ENCODE measurements at regions not wholly inside any gene's neighbourhood (a gene's known extent, or its start where the extent isn't known, plus 50 kb on each side); places are given as distances from the start of the nearest gene placed in this dataset.

DNA sequence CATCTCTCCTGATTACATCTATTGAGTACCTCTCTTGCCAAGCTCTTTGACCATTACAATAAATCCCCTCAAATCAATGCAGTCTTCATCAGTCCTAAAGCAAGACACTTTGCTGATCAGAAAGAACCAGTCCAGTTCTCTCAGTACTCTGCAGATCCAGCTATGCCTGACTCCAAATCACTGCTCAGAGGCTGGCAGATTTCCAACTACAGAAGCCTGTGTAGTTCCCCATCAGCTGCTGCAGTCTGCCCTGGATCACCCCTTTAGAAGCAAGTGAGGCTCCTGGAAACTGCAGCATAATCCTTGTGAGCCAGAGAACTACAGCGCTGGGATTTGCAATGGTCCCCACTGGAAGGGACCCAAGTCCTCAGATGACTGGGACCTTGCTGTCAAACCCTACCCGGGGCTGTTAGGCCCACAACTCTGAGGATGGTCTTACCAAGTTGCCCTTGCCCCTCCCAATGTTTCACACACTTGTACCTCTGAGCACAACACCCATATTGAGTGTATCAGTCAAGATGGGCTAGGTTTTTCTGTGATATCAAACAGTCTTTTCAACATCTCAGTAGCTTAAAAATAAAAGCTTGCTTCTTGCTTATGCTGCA lies 81.9 kb upstream of the TOPAZ1 start:
- POLR2A ChIA-PET = no interaction called here
- Histone ChIP-seq H3K9me3 (ENCODE audit: control insufficient read depth, insufficient read depth, low read depth, low read length) (no peaks in the 10 kb centered on the region), H3K27me3 (ENCODE audit: control insufficient read depth, insufficient read depth, low read length) (no peaks in the 10 kb centered on the region; the same call in 1 of the 2 replicates), H3K4me3 (ENCODE audit: low read depth in 2 of 2, low read length in 2 of 2) (no peak overlapping the region), H3K27ac (ENCODE audit: low read length) (no peak overlapping the region), H3K36me3 (ENCODE audit: control insufficient read depth, insufficient read depth, low read length) (no peaks in the 10 kb centered on the region), H3K4me1 (ENCODE audit: control insufficient read depth, insufficient read depth, low read length) (no peaks in the 10 kb centered on the region)
- in situ Hi-C loops (cut with HindIII; ENCODE audit: low pct_unique_long_range_greater_than_20kb, low sequenced_read_pairs) (no loop called here), intact Hi-C loops (cut with micrococcal nuclease; ENCODE audit: unreplicated experiment) (no loop called here)
- ATAC-seq (no peak), DNase-seq (ENCODE audit: low read depth, low spot score) (no peak)
- CTCF ChIA-PET = no interaction called here
- TF ChIP-seq TCF7L2 (IDR thresholded peaks at IDR 0.05; ENCODE audit: low read depth, low read length) (no peak), POLR2AphosphoS5 (IDR thresholded peaks at IDR 0.05; ENCODE audit: low read depth, low read length) (no peak), CTCF (IDR thresholded peaks at IDR 0.05) (no peak), SIN3A (IDR thresholded peaks at IDR 0.05; ENCODE audit: borderline replicate concordance, insufficient read depth, low read depth, low read length) (no peak)
- TF ChIP-seq, protein P1, sequence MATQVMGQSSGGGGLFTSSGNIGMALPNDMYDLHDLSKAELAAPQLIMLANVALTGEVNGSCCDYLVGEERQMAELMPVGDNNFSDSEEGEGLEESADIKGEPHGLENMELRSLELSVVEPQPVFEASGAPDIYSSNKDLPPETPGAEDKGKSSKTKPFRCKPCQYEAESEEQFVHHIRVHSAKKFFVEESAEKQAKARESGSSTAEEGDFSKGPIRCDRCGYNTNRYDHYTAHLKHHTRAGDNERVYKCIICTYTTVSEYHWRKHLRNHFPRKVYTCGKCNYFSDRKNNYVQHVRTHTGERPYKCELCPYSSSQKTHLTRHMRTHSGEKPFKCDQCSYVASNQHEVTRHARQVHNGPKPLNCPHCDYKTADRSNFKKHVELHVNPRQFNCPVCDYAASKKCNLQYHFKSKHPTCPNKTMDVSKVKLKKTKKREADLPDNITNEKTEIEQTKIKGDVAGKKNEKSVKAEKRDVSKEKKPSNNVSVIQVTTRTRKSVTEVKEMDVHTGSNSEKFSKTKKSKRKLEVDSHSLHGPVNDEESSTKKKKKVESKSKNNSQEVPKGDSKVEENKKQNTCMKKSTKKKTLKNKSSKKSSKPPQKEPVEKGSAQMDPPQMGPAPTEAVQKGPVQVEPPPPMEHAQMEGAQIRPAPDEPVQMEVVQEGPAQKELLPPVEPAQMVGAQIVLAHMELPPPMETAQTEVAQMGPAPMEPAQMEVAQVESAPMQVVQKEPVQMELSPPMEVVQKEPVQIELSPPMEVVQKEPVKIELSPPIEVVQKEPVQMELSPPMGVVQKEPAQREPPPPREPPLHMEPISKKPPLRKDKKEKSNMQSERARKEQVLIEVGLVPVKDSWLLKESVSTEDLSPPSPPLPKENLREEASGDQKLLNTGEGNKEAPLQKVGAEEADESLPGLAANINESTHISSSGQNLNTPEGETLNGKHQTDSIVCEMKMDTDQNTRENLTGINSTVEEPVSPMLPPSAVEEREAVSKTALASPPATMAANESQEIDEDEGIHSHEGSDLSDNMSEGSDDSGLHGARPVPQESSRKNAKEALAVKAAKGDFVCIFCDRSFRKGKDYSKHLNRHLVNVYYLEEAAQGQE (IDR thresholded peaks at IDR 0.05; ENCODE audit: insufficient read depth in 1 of 2, low read depth in 2 of 2, low read length in 1 of 2) = no peak
- BruUV-seq (replicated peaks) = no TSS peak

DNA sequence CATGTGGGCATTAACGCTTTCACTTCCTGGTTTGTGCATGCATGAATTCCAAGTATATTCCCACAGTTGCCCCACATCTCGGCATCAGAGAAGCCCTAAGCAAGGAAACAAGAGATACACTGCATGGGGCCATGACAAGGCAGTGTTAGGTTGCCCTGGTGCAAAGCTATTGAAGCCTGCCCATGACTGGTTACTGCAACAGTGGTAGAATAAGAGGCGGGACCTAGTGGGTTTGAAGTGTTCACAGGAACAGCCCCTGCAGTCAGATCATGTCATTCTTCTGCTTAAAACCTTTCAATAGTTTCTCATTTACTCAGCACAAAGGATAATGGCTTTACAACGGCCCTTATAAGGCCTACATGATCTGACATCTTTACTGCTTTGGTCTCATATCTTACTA lies 80.9 kb upstream of the TOPAZ1 start:
- DNase-seq (ENCODE audit: low read depth, low spot score) (no peak), ATAC-seq (no peak)
- POLR2A ChIA-PET = no interaction called here
- no peaks in the 10 kb centered on the region for H3K36me3 ChIP-seq (ENCODE audit: control insufficient read depth, insufficient read depth, low read length)
- H3K4me1 ChIP-seq (ENCODE audit: control insufficient read depth, insufficient read depth, low read length) = no peaks in the 10 kb centered on the region
- H3K27ac ChIP-seq (ENCODE audit: low read length) = no peak overlapping the region
- in situ Hi-C loops (cut with HindIII; ENCODE audit: low pct_unique_long_range_greater_than_20kb, low sequenced_read_pairs) (no loop called here), intact Hi-C loops (cut with micrococcal nuclease; ENCODE audit: unreplicated experiment) (no loop called here)
- no peak overlapping the region for H3K4me3 ChIP-seq (ENCODE audit: low read depth in 2 of 2, low read length in 2 of 2)
- BruUV-seq (replicated peaks) = no TSS peak
- CTCF ChIA-PET = no interaction called here
- TF ChIP-seq POLR2AphosphoS5 (IDR thresholded peaks at IDR 0.05; ENCODE audit: low read depth, low read length) (no peak), TCF7L2 (IDR thresholded peaks at IDR 0.05; ENCODE audit: low read depth, low read length) (no peak), SIN3A (IDR thresholded peaks at IDR 0.05; ENCODE audit: borderline replicate concordance, insufficient read depth, low read depth, low read length) (no peak), CTCF (IDR thresholded peaks at IDR 0.05) (no peak)
- TF ChIP-seq, protein P1 (IDR thresholded peaks at IDR 0.05; ENCODE audit: insufficient read depth in 1 of 2, low read depth in 2 of 2, low read length in 1 of 2) = no peak
- H3K27me3 ChIP-seq (ENCODE audit: control insufficient read depth, insufficient read depth, low read length) = no peaks in the 10 kb centered on the region; the same call in 1 of the 2 replicates
- no peaks in the 10 kb centered on the region for H3K9me3 ChIP-seq (ENCODE audit: control insufficient read depth, insufficient read depth, low read depth, low read length)

Measured in Panc1 (cell line).